GM12891 (cell line): ENCODE measurements at regions not wholly inside any gene's neighbourhood (a gene's known extent, or its start where the extent isn't known, plus 50 kb on each side); places are given as distances from the start of the nearest gene placed in this dataset.

Experiments used
- PAX5 ChIP-seq: IDR thresholded peaks from 2 replicates; pipeline ENCODE4 v1.6.1; 2011; ENCODE audit warnings: low read length, moderate library complexity, mild to moderate bottlenecking; ENCODE audit not compliant: insufficient read depth, severe bottlenecking
- POLR2A ChIP-seq: IDR thresholded peaks from 2 replicates; pipeline ENCODE4 v1.6.1; 2011; ENCODE audit warnings: low read depth, low read length, control low read depth
- POLR2AphosphoS5 ChIP-seq: IDR thresholded peaks from 2 replicates; pipeline ENCODE4 v1.6.1; 2011; ENCODE audit warnings: low read depth, low read length, control low read depth
- TAF1 ChIP-seq: IDR thresholded peaks from 2 replicates; pipeline ENCODE4 v1.6.1; 2011; ENCODE audit warnings: low read depth, low read length, control low read depth

- TF ChIP-seq POLR2A = no peak
- TF ChIP-seq TAF1 = no peak
- no peak for TF ChIP-seq PAX5
- TF ChIP-seq POLR2AphosphoS5 = no peak
Measured at GRCh38 chr2:215657844-215658243, 222.0 kb upstream of the FN1 start.
